MV-4-11 (cell line): ENCODE measurements at regions not wholly inside any gene's neighbourhood (a gene's known extent, or its start where the extent isn't known, plus 50 kb on each side); places are given as distances from the start of the nearest gene placed in this dataset.

Source experiments
- DNase-seq: peaks from one replicate; lab custom pipeline; 2025; lab: John Stamatoyannopoulos, UW

GRCh38 chr12:24223926-24224325 is 274.5 kb upstream of the SOX5 start:
- DNase-seq: no peak

DNA sequence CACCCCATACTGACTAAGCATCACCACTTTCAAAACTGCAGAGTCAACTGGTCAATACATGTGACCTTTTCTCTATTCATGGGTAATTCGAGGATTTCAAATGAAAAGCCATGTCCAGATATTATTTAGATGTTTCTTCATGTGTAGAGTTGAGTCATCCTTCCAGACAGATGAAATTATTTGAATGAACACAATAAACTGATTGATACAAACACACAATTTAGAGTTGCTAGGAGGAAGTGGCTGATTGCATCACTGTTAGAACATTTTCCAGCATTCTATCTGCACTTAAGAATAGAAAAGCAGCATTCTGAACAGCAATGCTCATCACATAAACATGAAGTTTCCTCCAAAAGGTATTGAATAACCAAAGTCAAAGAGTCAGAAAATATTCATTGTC is 273.5 kb upstream of the SOX5 start:
- peak; percentile 44 for DNase-seq

DNA sequence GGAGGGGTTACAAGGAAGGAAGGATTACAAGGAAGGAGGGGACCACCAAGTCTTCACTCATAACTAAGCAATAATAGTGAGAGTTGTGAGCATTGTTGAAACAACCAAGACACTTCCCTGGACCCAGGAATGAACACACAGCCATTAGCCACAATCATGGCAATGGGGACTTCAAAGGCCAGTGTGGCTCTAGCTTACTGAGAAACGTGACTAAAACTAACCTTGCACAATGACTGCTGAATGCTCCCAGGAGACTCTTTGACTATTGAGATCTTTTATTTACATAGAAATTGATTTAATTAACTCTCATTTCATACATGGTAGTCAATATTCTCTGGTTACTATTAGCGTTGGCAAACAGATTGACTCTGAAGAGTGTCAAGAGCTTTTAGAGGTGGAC is 263.0 kb upstream of the SOX5 start:
- no peak for DNase-seq

DNA sequence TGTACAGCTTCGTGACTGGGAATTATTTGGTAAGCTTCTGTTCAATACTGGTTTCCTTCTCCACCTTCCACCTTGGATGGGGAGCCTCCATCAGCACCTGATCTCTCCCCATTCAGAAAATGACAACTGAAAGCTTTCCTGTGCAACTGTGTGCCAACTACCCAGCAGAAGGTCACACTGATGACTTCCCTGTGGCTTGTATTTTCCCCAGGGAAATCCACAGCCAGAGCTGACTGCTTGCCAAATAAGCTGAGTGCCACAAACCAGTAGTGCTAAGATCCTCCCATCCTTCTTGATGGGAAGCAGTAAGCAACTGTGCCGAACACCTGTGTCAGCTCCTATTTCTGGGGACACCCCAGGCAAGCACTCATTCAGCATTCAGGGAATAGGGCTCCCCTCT is 257.2 kb upstream of the SOX5 start:
- DNase-seq: no peak

DNA sequence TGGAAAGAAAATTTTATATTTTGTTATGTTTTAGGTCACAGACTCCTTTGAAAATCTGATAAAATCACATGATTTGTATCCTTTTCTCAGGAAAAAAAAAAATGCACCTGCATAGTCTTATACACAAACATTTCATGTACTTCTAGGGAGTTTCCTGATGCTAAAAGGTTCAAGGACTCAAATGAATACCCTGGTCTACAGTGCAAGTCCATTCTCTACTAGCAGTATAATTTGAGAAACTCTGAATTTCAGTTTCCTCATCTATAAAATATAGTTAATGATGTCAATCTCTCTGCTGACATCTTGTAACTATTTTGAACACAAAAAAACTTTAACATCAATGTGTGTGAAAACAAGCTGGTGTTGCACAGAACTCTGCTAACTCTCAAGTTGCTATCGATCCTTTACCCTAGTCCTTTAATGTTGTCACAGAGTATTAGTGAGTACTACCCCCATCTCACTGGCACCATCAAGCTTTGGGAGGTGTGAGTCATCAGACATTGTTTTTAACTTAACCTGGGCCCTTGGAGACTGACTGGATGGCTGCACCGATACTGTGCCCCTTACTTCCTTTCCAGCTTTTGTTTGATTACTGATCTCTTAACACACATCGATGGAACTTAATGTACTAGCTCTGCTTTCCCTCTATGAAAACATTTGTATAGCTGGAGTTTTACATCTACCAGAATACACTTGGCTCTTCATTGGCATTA is 251.9 kb upstream of the SOX5 start:
- DNase-seq: no peak

DNA sequence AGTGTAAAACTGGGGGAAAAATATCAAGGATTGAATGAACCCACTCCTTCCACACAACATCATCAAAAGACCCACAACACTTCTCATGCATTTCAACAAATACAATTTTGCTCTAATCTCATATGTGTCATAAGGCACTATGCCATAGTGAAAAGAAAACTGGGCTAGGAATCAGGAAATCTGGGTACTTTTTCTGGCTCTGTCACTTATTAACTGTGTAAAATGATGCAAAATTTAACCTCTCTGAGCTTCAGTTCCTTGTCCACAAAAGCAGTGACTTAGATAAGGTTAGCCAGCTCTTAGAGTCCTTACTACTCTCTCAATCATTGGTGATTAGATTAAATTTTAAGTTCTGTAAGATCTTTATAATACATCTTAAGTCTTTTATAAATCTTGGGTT is 250.5 kb upstream of the SOX5 start:
- DNase-seq: no peak

DNA sequence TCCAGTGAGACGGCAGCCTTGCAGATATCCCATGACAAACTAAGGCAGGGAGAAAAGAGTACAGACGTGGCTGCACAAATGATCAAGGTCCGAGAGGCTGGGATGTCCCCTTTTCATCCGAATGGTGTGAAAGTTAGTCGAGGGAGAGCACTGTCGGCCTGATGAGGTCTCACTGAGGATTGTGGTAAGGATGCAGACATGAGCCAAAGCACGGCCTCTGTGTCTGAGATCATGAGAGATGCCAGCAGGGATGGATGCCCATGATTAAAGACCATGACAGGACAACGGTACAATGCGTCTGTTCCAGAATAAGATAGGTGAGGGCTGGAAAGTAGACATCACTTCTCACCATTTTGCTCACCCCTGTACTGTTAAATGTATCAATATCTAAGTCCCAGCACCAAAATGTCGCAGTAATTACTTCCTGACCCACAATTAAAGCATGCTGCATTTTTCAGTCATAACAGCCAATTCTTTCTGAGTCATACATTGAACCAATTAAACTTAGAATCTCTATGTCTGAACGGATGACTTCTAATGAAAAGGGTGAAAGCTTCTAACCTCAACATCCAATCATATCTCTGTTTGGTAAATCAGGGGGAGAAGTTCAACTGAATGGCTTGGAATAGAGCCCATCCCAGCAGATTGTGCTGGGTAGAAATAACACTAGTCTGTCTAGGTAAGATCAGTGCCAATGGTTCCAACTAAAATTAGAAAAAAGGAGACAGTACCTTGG is 249.6 kb upstream of the SOX5 start:
- DNase-seq: no peak

GRCh38 chr12:24198070-24198469 is 248.6 kb upstream of the SOX5 start:
- DNase-seq: no peak

DNA sequence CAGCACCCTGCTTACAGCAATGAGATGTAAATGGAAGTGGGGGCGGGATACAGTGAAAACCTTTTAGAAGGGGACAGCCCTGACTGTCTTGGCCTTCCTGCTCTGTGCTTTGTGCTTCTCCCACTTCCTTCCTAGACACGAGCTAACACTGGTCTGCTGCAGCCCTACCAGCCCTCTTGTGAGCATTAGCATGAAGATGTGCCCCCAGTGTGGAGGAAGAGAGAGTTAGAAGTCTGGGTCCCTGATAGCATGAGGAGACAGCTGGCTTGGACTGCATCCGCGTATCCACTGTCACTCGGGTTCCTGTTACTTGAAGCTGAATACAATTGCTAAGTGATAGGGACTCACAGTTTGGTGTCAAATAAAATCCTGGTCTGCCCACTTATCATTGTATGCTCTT is 248.1 kb upstream of the SOX5 start:
- DNase-seq: no peak

GRCh38 chr12:24195063-24195462 is 245.6 kb upstream of the SOX5 start:
- DNase-seq: no peak

- no peak for DNase-seq
These were observed 241.6 kb upstream of the SOX5 start for GRCh38 chr12:24191117-24191516.

- no peak for DNase-seq
These were observed 236.3 kb upstream of the SOX5 start for GRCh38 chr12:24185782-24186181.

DNA sequence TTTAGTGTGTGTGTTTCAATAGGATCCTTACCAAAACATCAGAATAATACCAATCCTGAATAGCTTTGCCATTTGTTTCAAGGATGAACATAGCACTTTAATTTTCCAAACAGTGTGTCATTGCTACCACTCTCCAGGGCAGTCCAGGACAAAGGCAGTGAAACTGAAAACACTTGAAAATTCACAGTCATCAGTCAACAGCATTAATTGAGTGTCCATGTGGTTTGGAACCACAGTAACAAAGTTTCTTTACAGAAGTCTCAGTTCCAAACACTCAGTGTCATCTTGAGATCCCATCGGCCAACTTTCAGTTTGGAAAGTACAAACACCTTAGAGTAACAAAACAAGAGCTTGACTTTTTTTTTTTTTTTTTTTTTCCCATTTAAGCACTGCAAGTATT is 228.4 kb upstream of the SOX5 start:
- DNase-seq: peak; percentile 14

GRCh38 chr12:24175929-24176328 is 226.5 kb upstream of the SOX5 start:
- no peak for DNase-seq

DNA sequence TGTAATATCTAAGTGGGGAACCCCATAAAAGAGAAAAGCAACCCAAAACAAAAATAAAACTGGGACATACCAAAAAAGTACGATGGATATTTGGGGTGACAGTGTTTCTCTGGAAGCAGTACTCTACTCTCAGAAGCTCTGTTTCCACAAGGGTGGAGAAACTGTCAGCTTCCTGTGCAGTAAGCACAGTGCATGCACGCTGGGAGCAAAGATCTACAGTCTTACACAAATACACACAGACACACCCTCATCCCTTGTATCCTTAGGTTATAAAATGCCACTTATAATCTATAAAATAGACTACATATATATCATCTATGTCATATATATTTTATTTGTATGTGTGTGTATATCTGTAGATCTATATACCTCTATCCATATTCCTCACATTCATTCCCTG is 225.8 kb upstream of the SOX5 start:
- DNase-seq: no peak

- no peak for DNase-seq
These were observed 223.6 kb upstream of the SOX5 start for GRCh38 chr12:24173067-24173466.

DNA sequence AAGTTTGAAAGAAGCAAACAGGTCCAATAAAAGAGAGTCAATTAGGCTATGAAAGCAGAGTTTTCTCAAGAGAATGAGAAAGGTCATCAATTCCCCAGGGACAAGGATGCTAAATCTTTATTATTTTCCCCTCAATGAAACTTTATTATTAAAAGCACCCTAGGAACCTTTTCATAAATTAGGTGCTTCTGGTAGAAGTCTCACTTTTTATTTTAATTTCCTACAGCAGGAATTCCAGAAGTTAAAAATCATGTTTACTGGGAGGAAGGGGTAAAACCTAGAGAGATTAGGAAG is 223.2 kb upstream of the SOX5 start:
- no peak for DNase-seq

DNA sequence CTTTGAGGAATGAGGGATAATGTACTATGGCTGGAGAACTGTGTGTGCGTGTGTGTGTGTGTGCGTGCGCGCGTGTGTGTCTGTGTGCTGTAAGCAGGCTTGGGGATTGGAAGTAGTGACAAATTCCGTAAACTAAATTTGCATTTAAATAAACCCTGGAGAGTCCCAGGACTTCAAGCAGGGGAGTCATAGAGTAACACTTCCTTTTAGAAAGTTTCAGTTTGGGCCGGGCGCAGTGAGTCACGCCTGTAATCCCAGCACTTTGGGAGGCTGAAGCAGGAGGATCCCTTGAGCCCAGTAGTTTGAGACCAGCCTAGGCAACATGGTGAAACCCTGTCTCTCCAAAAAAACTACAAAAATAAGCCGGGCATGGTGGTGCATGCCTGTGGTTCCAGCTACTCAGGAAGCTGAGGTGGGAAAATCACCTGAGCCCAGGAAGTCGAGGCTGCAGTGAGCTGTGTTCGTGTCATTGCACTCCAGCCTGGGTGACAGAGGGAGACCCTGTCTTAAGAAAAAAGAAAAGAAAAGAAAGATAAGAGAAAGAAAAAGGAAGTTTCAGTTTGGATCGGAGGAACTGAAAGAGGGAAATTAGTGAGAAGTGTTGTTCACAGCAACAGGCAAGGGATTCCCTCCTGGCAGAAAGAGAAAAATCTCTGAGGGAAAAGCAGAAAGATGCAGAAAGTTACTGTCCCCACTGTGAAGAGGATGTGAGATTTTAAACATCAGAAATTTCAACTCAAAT is 222.7 kb upstream of the SOX5 start:
- peak; percentile 93 for DNase-seq

- no peak for DNase-seq
These were observed 205.6 kb upstream of the SOX5 start for GRCh38 chr12:24155042-24155441.

DNA sequence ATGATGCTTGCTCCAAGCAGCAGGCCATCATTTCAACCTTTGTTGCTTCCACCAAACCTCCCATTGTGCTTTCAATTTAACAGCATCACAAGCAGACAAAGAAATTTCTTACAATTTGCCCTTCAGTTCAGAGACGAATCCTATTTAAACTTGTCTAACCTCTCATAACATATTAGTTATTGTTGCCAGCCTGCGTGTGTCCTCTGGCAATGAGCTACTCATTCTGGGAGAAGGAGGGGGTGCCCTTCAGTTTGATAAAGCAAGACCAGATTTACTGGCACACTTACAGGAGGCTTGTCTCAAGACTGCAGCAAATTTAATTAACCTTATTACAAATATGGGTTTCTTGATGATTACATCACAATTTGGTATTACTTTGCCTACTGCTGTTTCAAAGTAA is 203.6 kb upstream of the SOX5 start:
- no peak for DNase-seq

DNA sequence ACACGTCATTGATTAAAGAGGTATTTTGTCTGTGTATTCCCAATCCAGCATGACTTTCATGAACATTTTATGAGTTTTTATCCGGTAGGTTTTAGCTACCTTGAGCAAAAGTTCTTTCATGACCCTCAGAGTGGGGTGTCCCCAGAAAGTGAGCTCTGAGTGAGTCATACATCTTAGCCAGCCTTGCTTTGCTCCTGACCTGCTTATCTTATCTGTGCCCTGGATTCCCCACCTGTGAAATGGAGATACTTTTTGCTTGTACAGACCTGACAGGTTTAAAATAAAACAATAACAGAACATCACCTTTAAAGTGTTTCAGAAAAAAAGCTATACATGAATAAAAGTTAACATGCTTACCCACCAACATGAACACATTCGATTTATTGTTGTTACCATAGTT is 202.8 kb upstream of the SOX5 start:
- DNase-seq: no peak

- DNase-seq: no peak
These were observed 194.5 kb upstream of the SOX5 start for GRCh38 chr12:24143928-24144327.

- no peak for DNase-seq
These were observed 189.6 kb upstream of the SOX5 start for GRCh38 chr12:24139035-24139434.
